ENCODE measurements at regions not wholly inside any gene's neighbourhood (a gene's known extent, or its start where the extent isn't known, plus 50 kb on each side); places are given as distances from the start of the nearest gene placed in this dataset.
A peak's percentile ranks its signal among the peaks of the same experiment; 100 is the strongest.

GRCh38 chr14:49014476-49014875 is 571.7 kb downstream of the RPS29 start:
- TF ChIP-seq, protein P1, sequence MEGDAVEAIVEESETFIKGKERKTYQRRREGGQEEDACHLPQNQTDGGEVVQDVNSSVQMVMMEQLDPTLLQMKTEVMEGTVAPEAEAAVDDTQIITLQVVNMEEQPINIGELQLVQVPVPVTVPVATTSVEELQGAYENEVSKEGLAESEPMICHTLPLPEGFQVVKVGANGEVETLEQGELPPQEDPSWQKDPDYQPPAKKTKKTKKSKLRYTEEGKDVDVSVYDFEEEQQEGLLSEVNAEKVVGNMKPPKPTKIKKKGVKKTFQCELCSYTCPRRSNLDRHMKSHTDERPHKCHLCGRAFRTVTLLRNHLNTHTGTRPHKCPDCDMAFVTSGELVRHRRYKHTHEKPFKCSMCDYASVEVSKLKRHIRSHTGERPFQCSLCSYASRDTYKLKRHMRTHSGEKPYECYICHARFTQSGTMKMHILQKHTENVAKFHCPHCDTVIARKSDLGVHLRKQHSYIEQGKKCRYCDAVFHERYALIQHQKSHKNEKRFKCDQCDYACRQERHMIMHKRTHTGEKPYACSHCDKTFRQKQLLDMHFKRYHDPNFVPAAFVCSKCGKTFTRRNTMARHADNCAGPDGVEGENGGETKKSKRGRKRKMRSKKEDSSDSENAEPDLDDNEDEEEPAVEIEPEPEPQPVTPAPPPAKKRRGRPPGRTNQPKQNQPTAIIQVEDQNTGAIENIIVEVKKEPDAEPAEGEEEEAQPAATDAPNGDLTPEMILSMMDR (conservative IDR thresholded peaks at IDR 0.05): no peak
- TF ChIP-seq ZFX (IDR thresholded peaks at IDR 0.05): no peak
- no peak overlapping the region for H3K27ac ChIP-seq

GRCh38 chr14:49008363-49008762 is 577.8 kb downstream of the RPS29 start:
- TF ChIP-seq, protein P1 (conservative IDR thresholded peaks at IDR 0.05): no peak
- no peak for TF ChIP-seq ZFX (IDR thresholded peaks at IDR 0.05)
- no peak overlapping the region for H3K27ac ChIP-seq

GRCh38 chr14:48991141-48991540 is 595.0 kb downstream of the RPS29 start:
- no peak overlapping the region for H3K27ac ChIP-seq
- TF ChIP-seq, protein P1 (conservative IDR thresholded peaks at IDR 0.05): no peak
- no peak for TF ChIP-seq ZFX (IDR thresholded peaks at IDR 0.05)

- TF ChIP-seq, protein P1 (conservative IDR thresholded peaks at IDR 0.05): no peak
- no peak for TF ChIP-seq ZFX (IDR thresholded peaks at IDR 0.05)
- no peak overlapping the region for H3K27ac ChIP-seq
Measured at GRCh38 chr14:48983351-48983888, 602.8 kb downstream of the RPS29 start.

GRCh38 chr14:48974994-48975393 is 611.2 kb downstream of the RPS29 start:
- no peak overlapping the region for H3K27ac ChIP-seq
- TF ChIP-seq ZFX (IDR thresholded peaks at IDR 0.05): no peak
- TF ChIP-seq, protein P1 (conservative IDR thresholded peaks at IDR 0.05): peak; percentile 13; the same call in 1 of the 2 replicates

- TF ChIP-seq ZFX (IDR thresholded peaks at IDR 0.05): no peak
- TF ChIP-seq, protein P1 (conservative IDR thresholded peaks at IDR 0.05): no peak
- no peak overlapping the region for H3K27ac ChIP-seq
Measured at GRCh38 chr14:48973151-48973550, 613.0 kb downstream of the RPS29 start.

GRCh38 chr14:48970943-48971342 is 615.2 kb downstream of the RPS29 start:
- no peak for TF ChIP-seq ZFX (IDR thresholded peaks at IDR 0.05)
- TF ChIP-seq, protein P1 (conservative IDR thresholded peaks at IDR 0.05): no peak
- no peak overlapping the region for H3K27ac ChIP-seq

All from C4-2B (cell line).